ENCODE measurements at regions not wholly inside any gene's neighbourhood (a gene's known extent, or its start where the extent isn't known, plus 50 kb on each side); places are given as distances from the start of the nearest gene placed in this dataset.
"Not testable (repeated sequence)": the region's sequence is repeated elsewhere in the genome, so short reads cannot be mapped to it uniquely, and the experiment has no call there.

GRCh38 chr12:33187409-33187808 lies 252.2 kb downstream of the SYT10 start:
- DNase-seq (ENCODE audit: low read depth): no peak

- no peak for DNase-seq (ENCODE audit: low read depth)
Measured at GRCh38 chr12:33184161-33184560, 255.5 kb downstream of the SYT10 start.

- no peak for DNase-seq (ENCODE audit: low read depth)
Measured at GRCh38 chr12:33182485-33182884, 257.1 kb downstream of the SYT10 start.

DNA sequence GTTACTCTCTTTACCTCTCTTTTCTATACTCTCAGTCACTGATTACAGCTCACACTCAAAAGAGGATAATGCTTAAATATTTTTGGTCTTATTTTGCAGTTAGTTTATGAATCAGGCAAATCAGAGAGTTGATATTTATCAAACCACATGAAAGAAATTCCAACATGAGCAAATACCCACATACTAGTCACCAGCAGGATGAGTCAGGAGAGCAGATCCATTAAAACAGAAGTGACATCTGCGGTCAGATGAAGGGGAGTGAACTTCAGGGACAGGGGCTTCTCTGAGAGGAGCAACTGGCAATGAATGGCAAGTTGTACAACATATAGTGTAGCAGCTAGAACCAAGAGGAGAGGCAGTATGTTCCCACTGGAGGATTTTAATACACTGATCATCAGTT lies 258.7 kb downstream of the SYT10 start:
- no peak for DNase-seq (ENCODE audit: low read depth)

DNA sequence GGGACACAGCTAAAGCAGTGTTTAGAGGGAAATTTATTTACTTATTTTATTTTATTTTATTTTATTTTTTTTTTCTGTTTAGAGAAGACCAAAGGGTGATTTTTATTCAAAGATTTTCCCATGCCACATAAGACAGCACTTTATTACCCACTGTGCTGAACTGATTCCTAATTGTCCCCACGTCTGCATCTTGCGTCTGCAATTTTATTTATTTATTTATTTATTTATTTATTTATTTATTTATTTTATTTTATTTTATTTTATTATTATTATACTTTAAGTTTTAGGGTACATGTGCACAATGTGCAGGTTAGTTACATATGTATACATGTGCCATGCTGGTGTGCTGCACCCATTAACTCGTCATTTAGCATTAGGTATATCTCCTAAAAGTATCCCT lies 269.7 kb upstream of the PKP2 start:
- DNase-seq (ENCODE audit: low read depth): not testable (repeated sequence)

DNA sequence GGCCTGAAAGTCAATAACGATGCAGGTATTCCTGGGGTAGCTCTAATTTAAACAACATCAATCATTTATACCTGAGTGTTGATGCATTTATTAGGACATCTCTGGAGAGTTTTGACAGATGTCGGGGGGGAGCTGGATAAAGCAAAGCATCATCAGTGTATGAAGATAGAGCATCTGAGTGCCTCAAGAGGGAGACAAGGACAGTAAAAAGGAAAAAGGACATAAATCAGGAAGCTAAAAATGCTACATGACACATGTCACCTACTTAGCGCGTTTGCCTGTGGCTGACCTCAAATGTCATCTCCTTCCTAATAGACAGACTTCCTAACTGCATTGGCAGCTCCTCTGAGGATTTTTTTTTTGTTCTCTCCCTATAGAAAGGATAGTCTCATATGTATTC lies 259.5 kb upstream of the PKP2 start:
- no peak for DNase-seq (ENCODE audit: low read depth)

DNA sequence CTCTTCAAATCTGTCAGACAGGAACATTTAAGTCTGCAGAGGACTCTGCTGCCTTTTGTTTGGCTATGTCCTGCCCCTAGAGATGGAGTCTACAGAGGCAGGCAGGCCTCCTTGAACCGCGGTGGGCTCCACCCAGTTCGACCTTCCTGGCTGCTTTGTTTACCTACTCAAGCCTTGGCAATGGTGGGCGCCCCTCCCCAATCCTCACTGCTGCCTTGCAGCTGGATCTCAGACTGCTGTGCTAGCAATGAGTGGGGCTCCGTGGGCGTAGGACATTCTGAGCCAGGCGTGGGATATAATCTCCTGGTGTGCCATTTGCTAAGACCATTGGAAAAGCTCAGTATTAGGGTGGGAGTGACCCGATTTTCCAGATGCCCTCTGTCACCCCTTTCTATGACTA lies 250.7 kb upstream of the PKP2 start:
- not testable (repeated sequence) for DNase-seq (ENCODE audit: low read depth)

DNA sequence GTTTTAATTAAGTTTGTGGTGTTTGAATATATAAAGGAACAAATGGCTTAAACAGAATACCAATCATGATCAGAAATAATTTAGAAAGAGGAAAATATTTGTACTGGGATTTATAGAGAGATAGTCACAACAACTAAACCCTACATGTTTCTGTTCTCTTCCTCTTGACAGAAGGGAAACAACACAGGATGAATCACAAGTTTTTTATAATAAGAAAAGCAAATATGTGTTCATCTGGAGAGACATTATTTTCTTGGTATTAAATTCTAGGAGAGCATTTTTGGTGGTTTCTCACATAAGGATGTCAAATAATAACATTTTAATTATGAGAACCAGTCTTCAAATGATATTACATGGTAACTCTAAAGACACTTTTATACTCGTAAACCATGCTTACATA lies 232.9 kb upstream of the PKP2 start:
- no peak for DNase-seq (ENCODE audit: low read depth)

DNA sequence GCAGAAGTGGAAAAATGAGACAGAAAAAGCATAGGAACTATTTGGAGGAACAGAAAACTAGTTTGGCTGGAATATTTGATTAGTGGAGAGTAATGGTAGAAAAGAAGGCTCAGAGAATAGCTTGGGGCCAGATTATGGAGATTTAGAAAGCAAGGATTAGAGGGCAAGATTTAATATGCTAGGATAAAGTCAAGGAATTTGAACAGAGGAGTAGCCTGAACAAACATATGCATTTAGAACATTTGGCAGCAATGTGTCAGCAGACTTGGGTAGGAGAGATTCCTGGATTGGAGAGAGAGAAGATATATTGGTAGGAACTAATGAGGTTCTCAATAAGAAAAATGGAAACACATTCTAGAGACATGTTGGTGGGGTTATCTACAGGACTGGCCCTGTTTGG lies 229.2 kb upstream of the PKP2 start:
- no peak for DNase-seq (ENCODE audit: low read depth)

- DNase-seq (ENCODE audit: low read depth): no peak
Measured at GRCh38 chr12:33116284-33116683, 219.7 kb upstream of the PKP2 start.

DNA sequence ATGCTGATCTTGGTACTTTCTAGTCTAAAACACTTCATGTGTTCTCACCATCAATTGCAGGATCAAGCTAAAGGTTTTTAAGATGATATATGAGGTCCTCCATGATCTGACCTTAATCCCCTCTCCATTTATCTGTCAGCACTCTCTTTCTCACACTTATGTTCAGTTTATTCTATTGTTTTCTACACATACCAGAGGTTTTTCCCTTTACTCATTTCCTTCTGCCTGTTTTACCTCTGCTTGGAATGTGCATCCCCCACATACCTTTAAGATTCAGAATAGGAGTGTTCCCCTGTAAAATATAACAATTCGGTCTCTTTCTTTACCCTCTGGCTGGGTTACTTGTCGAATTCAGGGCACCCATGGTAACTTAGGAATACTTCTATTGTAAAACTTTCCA lies 219.1 kb upstream of the PKP2 start:
- no peak for DNase-seq (ENCODE audit: low read depth)

- no peak for DNase-seq (ENCODE audit: low read depth)
Measured at GRCh38 chr12:33111850-33112249, 215.3 kb upstream of the PKP2 start.

DNA sequence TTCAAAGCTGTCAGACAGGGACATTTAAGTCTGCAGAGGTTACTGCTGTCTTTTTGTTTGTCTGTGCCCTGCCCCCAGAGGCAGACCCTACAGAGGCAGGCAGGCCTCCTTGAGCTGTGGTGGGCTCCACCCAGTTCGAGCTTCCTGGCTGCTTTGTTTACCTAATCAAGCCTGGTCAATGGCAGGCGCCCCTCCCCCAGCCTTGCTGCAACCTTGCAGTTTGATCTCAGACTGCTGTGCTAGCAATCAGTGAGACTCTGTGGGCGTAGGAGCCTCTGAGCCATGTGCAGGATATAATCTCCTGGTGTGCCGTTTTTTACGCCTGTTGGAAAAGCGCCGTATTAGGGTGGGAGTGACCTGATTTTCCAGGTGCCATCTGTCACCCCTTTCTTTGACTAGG lies 211.2 kb upstream of the PKP2 start:
- not testable (repeated sequence) for DNase-seq (ENCODE audit: low read depth)

GRCh38 chr12:33093534-33093933 lies 197.0 kb upstream of the PKP2 start:
- DNase-seq (ENCODE audit: low read depth): no peak

- not testable (repeated sequence) for DNase-seq (ENCODE audit: low read depth)
Measured at GRCh38 chr12:33087876-33088275, 191.3 kb upstream of the PKP2 start.

- not testable (repeated sequence) for DNase-seq (ENCODE audit: low read depth)
Measured at GRCh38 chr12:33076401-33076800, 179.8 kb upstream of the PKP2 start.

DNA sequence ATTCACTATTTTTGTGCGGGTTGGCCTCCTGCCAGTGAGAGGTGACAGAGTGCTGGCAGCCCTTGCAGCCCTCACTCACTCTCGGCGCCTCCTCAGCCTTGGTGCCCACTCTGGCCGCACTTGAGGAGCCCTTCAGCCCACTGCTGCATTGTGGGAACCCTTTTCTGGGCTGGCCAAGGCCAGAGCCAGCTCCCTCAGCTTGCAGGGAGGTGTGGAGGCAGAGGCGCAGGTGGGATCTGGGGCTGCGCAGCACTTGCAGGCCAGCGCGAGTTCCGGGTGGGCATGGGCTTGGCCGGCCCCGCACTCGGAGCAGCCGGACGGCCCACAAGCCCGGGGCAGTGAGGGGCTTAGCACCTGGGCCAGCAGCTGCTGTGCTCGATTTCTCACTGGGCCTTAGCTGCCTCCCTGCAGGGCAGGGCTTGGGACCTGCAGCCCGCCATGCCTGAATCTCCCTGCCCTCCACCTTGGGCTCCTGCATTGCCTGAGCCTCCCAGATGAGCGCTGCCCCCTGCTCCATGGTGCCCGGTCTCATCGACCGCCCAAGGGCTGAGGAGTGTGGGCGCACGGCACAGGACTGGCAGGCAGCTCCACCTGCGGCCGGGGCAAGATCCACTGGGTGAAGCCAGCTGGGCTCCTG lies 178.7 kb upstream of the PKP2 start:
- DNase-seq (ENCODE audit: low read depth): not testable (repeated sequence)

DNA sequence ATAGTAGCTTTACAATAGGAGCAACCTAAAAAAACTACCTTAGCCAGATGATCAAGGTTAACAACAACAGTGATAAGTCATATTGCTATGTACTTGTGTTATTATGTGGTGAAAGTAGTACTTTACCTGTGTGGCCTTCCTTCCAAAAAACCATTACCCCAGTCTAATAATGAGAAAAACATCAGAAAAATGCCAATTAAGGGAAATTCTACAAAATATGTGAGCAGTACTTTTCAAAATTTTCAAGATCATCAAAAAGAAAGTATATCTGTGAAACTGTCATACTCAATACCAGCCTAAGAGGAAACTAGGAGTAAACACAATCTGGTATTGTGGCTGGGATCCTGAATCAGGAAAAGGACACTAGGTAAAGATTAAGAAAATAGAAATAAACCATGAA lies 165.3 kb upstream of the PKP2 start:
- DNase-seq (ENCODE audit: low read depth): no peak

- DNase-seq (ENCODE audit: low read depth): no peak
Measured at GRCh38 chr12:33054371-33054770, 157.8 kb upstream of the PKP2 start.

DNA sequence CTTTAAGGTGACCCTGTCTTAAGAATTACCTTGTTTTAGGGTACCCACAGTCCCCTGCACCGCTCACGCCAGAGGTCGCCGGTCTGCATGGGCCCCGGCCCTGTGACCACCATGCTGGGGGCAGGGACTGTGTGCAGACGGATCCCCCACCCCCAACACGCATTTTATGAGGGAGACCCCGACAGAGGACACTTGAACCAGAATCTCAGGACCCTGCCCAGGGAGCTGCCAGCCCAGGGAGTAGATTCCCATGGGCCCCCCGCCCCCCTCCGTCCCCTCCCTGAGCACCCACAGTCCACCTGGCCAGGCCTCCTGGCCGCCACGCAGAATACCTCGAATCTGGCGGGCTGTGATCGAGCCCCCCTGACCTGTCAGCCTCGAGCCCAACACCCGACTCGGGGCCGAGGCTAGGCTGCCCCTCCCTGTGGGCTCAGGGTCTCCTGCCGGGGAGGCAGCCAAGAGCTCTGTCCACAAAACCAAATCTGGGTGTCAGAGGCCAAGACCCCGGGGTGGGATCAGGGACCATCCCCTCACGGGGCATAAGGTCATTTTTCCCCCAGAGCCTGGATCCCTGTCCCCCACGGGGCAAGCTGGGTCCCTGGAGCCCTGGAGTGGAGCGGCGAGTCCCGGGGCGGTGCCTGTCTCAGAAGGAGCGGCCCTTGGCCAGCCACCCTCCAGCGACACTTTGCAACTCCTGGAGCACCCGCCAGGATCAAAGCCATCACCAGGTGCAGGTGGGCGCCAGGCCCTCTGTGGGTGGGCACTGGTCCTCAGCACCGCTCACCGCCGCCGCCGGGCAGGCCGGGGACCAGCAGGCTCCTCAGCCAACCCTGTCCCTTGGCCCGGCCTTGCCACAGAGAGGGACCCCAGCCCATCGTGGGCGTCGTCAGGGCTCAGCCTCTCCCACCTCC lies 155.8 kb upstream of the PKP2 start:
- no peak for DNase-seq (ENCODE audit: low read depth)

- DNase-seq (ENCODE audit: low read depth): no peak
Measured at GRCh38 chr12:33047666-33048065, 151.1 kb upstream of the PKP2 start.

- no peak for DNase-seq (ENCODE audit: low read depth)
Measured at GRCh38 chr12:33044447-33044846, 147.9 kb upstream of the PKP2 start.

DNA sequence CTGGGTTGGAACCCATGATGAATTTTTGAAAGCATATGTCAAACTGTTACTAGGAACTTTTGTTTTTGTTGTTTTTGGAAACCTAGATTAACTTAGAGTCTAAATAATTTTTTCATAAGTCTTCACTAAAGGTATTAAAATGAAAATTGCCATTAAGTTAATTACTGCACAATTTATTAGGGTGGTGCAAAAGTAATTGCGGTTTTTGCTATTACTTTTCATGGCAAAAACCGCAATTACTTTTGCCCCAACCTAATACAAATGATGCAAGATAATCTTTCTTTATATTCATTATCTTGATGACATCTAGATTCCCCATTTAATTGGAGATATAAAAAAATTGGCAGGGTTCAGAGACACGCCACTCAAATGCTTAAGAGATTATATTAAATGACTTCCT lies 145.0 kb upstream of the PKP2 start:
- DNase-seq (ENCODE audit: low read depth): no peak
